BJ (cell line): ENCODE measurements at regions not wholly inside any gene's neighbourhood (a gene's known extent, or its start where the extent isn't known, plus 50 kb on each side); places are given as distances from the start of the nearest gene placed in this dataset.

Source experiments
- CTCF ChIA-PET: fragments of 350-600 bp; formaldehyde crosslinking; extraction: SDS; loops from one replicate; lab custom pipeline; 2021; ENCODE audit warnings: antibody characterized with exemption, inconsistent platforms; lab: Yijun Ruan, JAX
- POLR2A ChIA-PET: fragments of 300-600 bp; sonication (Branson Sonifier 250); formaldehyde crosslinking; extraction: SDS; loops from one replicate; lab custom pipeline; 2021; ENCODE audit warnings: antibody characterized with exemption; lab: Charles Lee
- DNase-seq: peaks from one replicate; pipeline ENCODE4 v3.0.0-alpha.2; 2011; ENCODE audit warnings: low read depth
- H3K27me3 ChIP-seq: 2 replicates; pipeline ENCODE4 v1.6.0; 2011; ENCODE audit warnings: low read length; ENCODE audit not compliant: control insufficient read depth, insufficient read depth
- H3K36me3 ChIP-seq: 2 replicates; pipeline ENCODE4 v1.5.1; 2011; ENCODE audit warnings: low read length; ENCODE audit not compliant: control insufficient read depth, insufficient read depth
- H3K4me3 ChIP-seq: 2 replicates; pipeline ENCODE4 v1.5.1; 2011; ENCODE audit warnings: low read depth, mild to moderate bottlenecking, control low read depth, low read length
- TF ChIP-seq, protein P1 (sequence below): IDR thresholded peaks from 2 replicates; pipeline ENCODE4 v1.5.1; 2011; ENCODE audit warnings: low read depth, mild to moderate bottlenecking, control low read depth, inconsistent platforms, low read length, moderate library complexity; ENCODE audit not compliant: insufficient read depth

DNA sequence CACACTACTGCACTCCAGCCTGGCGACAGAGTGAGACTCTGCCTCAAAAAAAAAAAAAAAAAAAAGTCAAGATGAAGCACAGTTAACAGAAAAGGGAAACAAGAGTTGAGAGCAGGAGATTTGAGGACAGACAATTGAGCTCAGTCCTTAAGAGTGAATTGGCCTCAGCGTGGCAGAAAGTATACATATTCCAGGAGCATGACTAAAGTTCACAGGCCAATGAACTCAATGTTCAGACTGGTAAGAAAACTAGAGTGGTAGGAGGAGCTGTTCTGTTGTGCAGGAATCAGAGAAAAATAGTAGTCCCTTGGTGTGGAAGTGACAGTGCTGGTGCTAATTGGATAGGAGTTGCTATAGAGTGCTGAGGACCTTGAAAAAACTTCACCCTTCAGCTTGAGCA, 60.0 kb downstream of the NRN1 start:
- no peak for DNase-seq
- TF ChIP-seq, protein P1, sequence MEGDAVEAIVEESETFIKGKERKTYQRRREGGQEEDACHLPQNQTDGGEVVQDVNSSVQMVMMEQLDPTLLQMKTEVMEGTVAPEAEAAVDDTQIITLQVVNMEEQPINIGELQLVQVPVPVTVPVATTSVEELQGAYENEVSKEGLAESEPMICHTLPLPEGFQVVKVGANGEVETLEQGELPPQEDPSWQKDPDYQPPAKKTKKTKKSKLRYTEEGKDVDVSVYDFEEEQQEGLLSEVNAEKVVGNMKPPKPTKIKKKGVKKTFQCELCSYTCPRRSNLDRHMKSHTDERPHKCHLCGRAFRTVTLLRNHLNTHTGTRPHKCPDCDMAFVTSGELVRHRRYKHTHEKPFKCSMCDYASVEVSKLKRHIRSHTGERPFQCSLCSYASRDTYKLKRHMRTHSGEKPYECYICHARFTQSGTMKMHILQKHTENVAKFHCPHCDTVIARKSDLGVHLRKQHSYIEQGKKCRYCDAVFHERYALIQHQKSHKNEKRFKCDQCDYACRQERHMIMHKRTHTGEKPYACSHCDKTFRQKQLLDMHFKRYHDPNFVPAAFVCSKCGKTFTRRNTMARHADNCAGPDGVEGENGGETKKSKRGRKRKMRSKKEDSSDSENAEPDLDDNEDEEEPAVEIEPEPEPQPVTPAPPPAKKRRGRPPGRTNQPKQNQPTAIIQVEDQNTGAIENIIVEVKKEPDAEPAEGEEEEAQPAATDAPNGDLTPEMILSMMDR: no peak
- Histone ChIP-seq H3K4me3 (no peak overlapping the region), H3K36me3 (no peaks in the 10 kb centered on the region), H3K27me3 (no peaks in the 10 kb centered on the region)
- ChIA-PET CTCF (no interaction called here), POLR2A (no interaction called here)

DNA sequence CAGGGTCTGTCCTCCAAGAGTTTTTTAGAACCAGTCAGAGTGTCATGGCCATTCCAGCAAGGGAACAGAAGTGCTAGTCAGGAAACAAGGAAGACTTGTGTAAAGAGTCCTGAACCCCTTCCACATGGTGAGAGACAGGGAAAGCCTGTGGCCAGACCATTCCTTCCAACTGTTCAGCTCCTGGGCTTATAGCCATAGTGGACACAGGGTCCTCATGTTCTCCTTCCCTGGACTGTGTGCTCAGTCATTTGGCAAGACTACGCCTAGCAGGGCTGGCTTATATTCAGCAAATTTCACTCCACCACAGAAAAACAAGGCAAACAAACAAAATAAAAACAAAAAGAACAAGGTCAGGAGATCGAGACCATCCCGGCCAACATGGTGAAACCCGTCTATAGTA, 60.5 kb downstream of the NRN1 start:
- ChIA-PET CTCF (no interaction called here), POLR2A (no interaction called here)
- H3K4me3 ChIP-seq: no peak overlapping the region
- TF ChIP-seq, protein P1: no peak
- DNase-seq: no peak
- no peaks in the 10 kb centered on the region for H3K36me3 ChIP-seq
- no peaks in the 10 kb centered on the region for H3K27me3 ChIP-seq

DNA sequence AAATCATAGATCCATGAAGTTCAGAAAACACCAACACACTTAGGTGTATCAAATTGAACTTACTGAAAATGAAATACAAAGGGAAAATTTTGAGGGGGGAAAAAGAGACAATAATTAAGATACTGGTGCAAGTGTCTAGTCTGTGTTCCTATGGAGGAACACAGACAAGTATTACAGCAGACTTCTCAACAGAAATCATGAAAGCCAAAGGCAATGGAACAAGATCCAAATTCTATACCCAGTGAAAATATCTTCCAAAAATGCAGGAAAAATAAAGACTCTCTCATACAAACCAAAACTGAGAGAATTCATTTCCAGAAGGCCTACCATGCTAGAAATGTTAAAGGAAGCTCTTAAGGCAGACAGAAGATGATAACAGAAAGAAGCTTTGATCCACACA, 63.1 kb downstream of the NRN1 start:
- ChIA-PET CTCF (interaction anchor here (0.6 kb wide), 1 partner anchor 169 kb away, joined by 4 read pairs; no protein-coding TSS in a partner anchor), POLR2A (no interaction called here)
- H3K4me3 ChIP-seq: no peak overlapping the region
- no peak for DNase-seq
- TF ChIP-seq, protein P1: no peak
- H3K27me3 ChIP-seq: no peaks in the 10 kb centered on the region
- no peaks in the 10 kb centered on the region for H3K36me3 ChIP-seq

DNA sequence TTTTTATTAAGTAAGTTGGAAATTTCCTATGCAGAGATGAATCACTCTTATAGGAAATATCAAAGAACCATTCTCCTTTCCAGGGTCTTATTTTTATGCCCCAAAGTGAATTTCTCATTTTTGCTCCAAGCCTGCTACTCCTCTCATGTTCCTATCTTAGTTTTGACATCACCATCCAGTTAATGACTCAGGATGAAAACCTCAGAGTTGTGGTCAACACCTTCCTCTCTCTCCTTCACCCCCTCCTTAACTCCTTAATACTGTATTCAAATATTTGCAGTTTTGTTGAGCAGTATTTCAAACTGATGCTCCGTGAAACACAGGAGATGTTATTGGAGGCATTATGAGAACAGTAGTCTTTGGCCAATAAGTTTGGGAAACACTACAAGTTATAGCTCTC, 64.1 kb downstream of the NRN1 start:
- TF ChIP-seq, protein P1: no peak
- Histone ChIP-seq H3K27me3 (no peaks in the 10 kb centered on the region), H3K36me3 (no peaks in the 10 kb centered on the region), H3K4me3 (no peak overlapping the region)
- no peak for DNase-seq
- ChIA-PET CTCF (no interaction called here), POLR2A (interaction anchor here (0.5 kb wide), 1 partner anchor 51 kb away, joined by 6 read pairs; no protein-coding TSS in a partner anchor)

DNA sequence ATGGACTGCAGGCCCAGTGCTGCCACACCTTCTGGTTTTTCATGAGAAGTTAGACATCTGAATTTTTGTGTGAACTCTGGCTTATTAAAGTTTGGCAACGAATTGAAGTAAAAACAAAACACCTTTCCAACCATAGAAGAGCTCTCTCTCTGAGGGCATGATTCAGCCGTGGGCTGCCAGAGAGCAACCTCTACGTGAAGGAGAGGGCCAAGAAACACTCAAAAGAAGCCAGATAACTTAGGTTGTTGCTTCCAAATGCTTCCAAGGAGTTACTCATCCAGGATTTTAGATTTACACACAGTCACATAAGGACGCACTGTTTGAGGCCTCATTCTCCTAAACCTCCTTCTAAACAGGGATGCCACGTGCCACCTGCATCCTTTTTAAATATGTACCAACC, 65.5 kb downstream of the NRN1 start:
- ChIA-PET POLR2A (no interaction called here), CTCF (no interaction called here)

More for the DNA sequence above, 65.5 kb downstream of the NRN1 start:
- TF ChIP-seq, protein P1: no peak
- H3K36me3 ChIP-seq: no peaks in the 10 kb centered on the region
- H3K27me3 ChIP-seq: no peaks in the 10 kb centered on the region
- no peak for DNase-seq
- H3K4me3 ChIP-seq: no peak overlapping the region
